Activated CD8-positive, alpha-beta memory T cell treated with anti-CD3 and anti-CD28 coated beads for 1 hour (primary cell): ENCODE measurements at regions not wholly inside any gene's neighbourhood (a gene's known extent, or its start where the extent isn't known, plus 50 kb on each side); places are given as distances from the start of the nearest gene placed in this dataset.
"Not testable (repeated sequence)": the region's sequence is repeated elsewhere in the genome, so short reads cannot be mapped to it uniquely, and the experiment has no call there.

Experiments
- DNase-seq, 2 donors: peaks; one replicate each; pipeline ENCODE4 v3.0.0-alpha.2; 2020; ENCODE audit warnings: low read depth in 1 of 2; ENCODE audit errors: extremely low read depth in 1 of 2

- no peak for DNase-seq
Observed at GRCh38 chrX:13387666-13388494, 68.0 kb upstream of the ATXN3L start.

GRCh38 chrX:13386636-13387035 lies 66.8 kb upstream of the ATXN3L start:
- DNase-seq = no peak

DNA sequence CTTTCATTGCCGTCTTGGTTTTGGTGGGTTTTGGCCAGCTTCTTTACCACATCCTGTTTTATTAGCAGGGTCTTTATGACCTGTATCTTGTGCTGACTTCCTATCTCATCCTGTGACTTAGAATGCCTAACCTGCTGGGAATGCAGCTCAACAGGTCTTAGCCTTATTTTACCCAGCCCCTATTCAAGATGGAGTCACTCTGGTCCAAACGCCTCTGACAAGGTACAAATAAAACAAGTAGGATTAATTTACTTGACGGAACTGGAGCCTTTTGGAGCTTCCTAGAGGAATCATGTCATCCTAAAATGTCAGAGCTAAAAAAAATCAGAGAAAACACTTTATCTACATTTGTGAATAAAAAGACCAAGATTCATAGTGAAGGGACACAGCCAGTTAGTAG lies 66.2 kb upstream of the ATXN3L start:
- no peak for DNase-seq

DNA sequence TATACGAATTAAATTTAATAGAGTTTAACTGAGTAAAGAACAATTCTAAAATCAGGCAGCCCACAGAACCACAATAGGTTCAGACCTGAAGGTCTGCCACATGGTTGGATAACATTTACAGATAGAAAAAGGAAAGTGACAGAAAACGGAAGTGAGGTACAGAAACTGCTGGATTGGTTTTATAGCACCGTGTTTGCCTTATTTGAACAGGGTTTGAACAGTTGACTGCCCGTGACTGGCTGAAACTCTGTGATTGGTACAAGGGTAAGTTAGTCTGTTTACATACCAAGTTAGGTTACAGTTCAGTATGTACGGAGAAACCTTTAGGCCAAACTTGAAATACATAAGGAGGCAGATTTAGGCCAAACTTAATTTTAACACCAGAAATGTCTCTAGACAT lies 64.1 kb upstream of the ATXN3L start:
- DNase-seq = no peak

DNA sequence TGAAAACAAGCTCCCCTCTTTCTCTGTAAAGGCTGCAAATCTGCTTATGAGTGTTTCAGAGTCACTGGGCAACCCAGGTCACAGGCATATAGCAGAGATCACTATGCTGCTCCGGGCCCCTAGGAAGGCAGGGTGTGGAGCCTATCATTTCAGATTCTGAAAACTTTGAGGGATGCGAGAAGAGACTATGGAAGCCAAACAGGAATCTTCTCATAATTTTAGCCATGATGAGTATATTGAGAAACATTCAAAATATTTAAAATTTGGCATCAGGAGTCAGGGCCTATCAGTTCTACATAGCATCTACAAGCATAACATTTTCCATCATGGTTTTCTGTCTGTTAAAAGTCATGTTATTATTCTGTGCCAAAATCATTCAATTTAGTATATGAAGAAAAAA lies 61.7 kb upstream of the ATXN3L start:
- no peak for DNase-seq

DNA sequence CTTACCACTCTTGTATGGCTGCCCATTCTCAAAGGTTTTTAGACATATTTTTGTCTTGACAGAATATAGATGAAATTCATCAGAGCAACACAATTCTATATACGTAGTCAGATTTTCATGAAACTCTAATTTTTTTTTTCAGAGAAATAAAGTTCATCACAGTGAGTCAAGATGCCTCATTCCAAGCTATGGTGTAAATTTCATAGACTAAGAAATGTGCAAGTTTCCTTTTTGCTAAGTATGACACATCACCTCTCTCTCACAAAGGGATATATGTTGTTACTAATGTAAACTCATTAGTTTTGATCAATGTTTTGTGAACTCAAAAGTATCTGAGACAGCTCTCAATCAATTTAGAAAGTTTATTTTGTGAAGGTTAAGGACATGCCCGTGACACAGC lies 60.4 kb upstream of the ATXN3L start:
- no peak for DNase-seq

GRCh38 chrX:13378562-13379518 lies 59.0 kb upstream of the ATXN3L start:
- DNase-seq = not testable (repeated sequence)

- no peak for DNase-seq
Observed at GRCh38 chrX:13377550-13377934, 57.7 kb upstream of the ATXN3L start.

GRCh38 chrX:13376857-13377549 lies 57.1 kb upstream of the ATXN3L start:
- DNase-seq = no peak

GRCh38 chrX:13375596-13375995 lies 55.7 kb upstream of the ATXN3L start:
- not testable (repeated sequence) for DNase-seq

GRCh38 chrX:13374364-13374763 lies 54.5 kb upstream of the ATXN3L start:
- no peak for DNase-seq

DNA sequence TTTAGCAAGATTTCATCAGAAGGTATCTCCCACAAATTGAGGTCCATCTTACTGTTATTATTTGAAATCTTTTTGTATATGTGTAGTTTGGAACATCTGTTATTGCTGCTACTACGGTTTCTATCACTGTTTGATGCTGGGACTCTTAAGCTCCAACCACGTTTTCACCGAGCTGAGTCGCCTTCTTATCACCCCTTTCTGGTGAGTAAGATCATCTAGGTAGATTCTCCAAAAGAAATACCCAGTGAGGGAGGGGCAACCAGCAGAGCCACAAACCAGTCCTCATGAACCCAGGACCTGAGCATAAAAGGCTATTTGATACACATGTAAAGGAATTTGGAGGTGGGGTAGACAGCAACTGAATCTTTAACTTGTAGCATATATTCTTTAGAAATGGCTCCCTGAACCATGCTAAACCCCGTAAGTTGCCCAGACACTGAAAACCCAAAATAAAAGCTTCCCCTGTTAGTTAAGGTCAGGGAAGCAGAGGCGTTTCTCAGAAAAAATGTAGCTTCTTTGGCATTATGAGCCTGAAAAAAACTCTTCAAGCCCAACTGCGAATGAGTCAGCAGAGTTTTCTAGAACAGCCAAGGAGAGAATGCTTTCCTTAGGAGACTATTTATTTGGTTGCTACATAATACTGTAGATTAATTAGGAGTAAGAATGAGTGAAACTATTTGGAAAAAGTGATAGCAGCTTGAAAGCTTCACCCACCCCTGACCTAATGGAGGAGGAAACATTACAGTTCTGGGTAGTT lies 53.8 kb upstream of the ATXN3L start:
- DNase-seq = no peak

DNA sequence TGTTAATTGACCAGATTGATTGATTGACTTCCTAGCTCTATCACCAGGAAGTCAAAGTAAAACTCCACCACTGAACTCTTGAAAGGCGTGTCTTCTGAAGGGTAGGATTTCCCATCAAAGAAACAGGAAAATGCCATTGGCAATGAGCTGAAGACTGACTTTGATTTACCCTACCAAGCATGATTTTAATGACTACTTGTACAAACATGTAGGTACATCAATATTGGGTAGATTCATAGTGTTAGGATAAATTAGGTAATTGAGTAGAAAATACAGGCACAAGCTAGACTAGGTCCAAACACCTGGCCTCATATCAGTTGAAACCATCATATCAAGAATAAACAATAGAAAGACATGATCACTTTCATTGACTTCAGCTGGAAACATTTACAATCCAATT lies 53.2 kb upstream of the ATXN3L start:
- no peak for DNase-seq

DNA sequence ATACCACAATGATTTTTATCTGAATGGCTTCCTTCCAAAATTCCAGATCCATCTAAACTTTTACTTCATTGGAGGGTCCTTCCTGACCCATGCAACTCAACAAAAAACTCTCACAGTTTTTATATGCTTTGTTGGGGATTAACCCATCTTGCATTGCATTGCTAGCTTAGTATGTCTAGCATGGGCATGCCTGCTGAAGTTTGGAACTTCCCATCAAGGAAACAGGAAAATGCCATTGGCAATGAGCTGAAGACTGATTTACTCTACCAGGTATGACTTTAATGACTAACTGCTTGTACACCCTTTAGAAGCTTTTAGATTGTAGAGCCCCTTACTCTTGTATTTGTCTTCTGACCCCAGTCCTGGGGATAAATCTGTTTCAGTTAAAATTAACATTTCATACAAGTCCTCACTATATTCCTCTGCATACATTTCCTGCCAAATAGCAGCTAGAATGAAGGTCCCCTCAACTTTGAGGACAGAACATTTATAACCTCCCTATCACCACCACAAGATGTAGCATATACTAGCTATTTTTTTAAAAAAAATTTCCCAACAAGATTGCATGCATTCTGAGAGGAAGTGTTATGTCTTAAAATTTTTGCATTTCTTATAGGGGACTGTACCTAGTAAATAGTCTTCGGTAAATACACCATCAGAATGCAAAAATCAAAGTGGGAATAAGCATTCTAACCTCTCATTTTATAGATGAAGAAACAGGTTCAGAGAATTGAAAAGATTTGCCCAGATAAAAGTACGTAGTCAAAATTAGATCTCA lies 52.5 kb upstream of the ATXN3L start:
- DNase-seq = no peak

- no peak for DNase-seq
Observed at GRCh38 chrX:13371186-13371585, 51.3 kb upstream of the ATXN3L start.

GRCh38 chrX:13370713-13371112 lies 50.9 kb upstream of the ATXN3L start:
- DNase-seq = no peak
